ENCODE measurements at regions not wholly inside any gene's neighbourhood (a gene's known extent, or its start where the extent isn't known, plus 50 kb on each side); places are given as distances from the start of the nearest gene placed in this dataset.

- Mint-ChIP-seq H3K9me3 (no peaks in the 10 kb centered on the region), H3K4me3 (no peak overlapping the region), H3K27me3 (ENCODE audit: low read depth) (peaks cover 25% of the 10 kb centered on the region), H3K4me1 (no peaks in the 10 kb centered on the region), H3K36me3 (ENCODE audit: low read depth) (no peaks in the 10 kb centered on the region), H3K27ac (no peak overlapping the region)
- TF ChIP-seq, protein P1, sequence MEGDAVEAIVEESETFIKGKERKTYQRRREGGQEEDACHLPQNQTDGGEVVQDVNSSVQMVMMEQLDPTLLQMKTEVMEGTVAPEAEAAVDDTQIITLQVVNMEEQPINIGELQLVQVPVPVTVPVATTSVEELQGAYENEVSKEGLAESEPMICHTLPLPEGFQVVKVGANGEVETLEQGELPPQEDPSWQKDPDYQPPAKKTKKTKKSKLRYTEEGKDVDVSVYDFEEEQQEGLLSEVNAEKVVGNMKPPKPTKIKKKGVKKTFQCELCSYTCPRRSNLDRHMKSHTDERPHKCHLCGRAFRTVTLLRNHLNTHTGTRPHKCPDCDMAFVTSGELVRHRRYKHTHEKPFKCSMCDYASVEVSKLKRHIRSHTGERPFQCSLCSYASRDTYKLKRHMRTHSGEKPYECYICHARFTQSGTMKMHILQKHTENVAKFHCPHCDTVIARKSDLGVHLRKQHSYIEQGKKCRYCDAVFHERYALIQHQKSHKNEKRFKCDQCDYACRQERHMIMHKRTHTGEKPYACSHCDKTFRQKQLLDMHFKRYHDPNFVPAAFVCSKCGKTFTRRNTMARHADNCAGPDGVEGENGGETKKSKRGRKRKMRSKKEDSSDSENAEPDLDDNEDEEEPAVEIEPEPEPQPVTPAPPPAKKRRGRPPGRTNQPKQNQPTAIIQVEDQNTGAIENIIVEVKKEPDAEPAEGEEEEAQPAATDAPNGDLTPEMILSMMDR (IDR thresholded peaks at IDR 0.05; ENCODE audit: unreplicated experiment in 3 of 3), result no peak
These were observed 394.8 kb downstream of the MATN1 start for GRCh38 chr1:30328401-30329262.

- H3K4me3 Mint-ChIP-seq, result no peak overlapping the region
- no peaks in the 10 kb centered on the region for H3K36me3 Mint-ChIP-seq (ENCODE audit: low read depth)
- TF ChIP-seq, protein P1 (IDR thresholded peaks at IDR 0.05; ENCODE audit: unreplicated experiment in 3 of 3), result no peak
- peaks cover 3% of the 10 kb centered on the region for H3K4me1 Mint-ChIP-seq
- H3K27me3 Mint-ChIP-seq (ENCODE audit: low read depth), result peaks cover 21% of the 10 kb centered on the region
- no peak overlapping the region for H3K27ac Mint-ChIP-seq
- no peaks in the 10 kb centered on the region for H3K9me3 Mint-ChIP-seq
These were observed 395.4 kb downstream of the MATN1 start for GRCh38 chr1:30328100-30328370.

- TF ChIP-seq, protein P1 (IDR thresholded peaks at IDR 0.05; ENCODE audit: unreplicated experiment in 3 of 3), result no peak
- no peaks in the 10 kb centered on the region for H3K9me3 Mint-ChIP-seq
- no peaks in the 10 kb centered on the region for H3K36me3 Mint-ChIP-seq (ENCODE audit: low read depth)
- peaks cover 8% of the 10 kb centered on the region for H3K4me1 Mint-ChIP-seq
- H3K27ac Mint-ChIP-seq, result no peak overlapping the region
- no peak overlapping the region for H3K4me3 Mint-ChIP-seq
- peaks cover 19% of the 10 kb centered on the region for H3K27me3 Mint-ChIP-seq (ENCODE audit: low read depth)
These were observed 395.9 kb downstream of the MATN1 start for GRCh38 chr1:30327370-30328099.

GRCh38 chr1:30325999-30326398 lies 397.4 kb downstream of the MATN1 start:
- Mint-ChIP-seq H3K4me1 (peaks cover 19% of the 10 kb centered on the region), H3K4me3 (no peak overlapping the region), H3K36me3 (ENCODE audit: low read depth) (no peaks in the 10 kb centered on the region), H3K9me3 (no peaks in the 10 kb centered on the region), H3K27me3 (ENCODE audit: low read depth) (peaks cover 28% of the 10 kb centered on the region), H3K27ac (no peak overlapping the region)
- TF ChIP-seq, protein P1 (IDR thresholded peaks at IDR 0.05; ENCODE audit: unreplicated experiment in 3 of 3), result no peak

- peaks cover 26% of the 10 kb centered on the region for H3K4me1 Mint-ChIP-seq
- peaks cover 28% of the 10 kb centered on the region for H3K27me3 Mint-ChIP-seq (ENCODE audit: low read depth)
- H3K9me3 Mint-ChIP-seq, result no peaks in the 10 kb centered on the region
- TF ChIP-seq, protein P1 (IDR thresholded peaks at IDR 0.05; ENCODE audit: unreplicated experiment in 3 of 3), result no peak
- no peak overlapping the region for H3K27ac Mint-ChIP-seq
- H3K36me3 Mint-ChIP-seq (ENCODE audit: low read depth), result no peaks in the 10 kb centered on the region
- no peak overlapping the region for H3K4me3 Mint-ChIP-seq
These were observed 398.1 kb downstream of the MATN1 start for GRCh38 chr1:30325085-30325935.
